Adrenal gland (tissue), 9 donors: ENCODE measurements at regions not wholly inside any gene's neighbourhood (a gene's known extent, or its start where the extent isn't known, plus 50 kb on each side); places are given as distances from the start of the nearest gene placed in this dataset.
"Not testable (repeated sequence)": the region's sequence is repeated elsewhere in the genome, so short reads cannot be mapped to it uniquely, and the experiment has no call there.

Experiments
- DNase-seq, 7 donors: peaks; one replicate each; pipeline ENCODE4 v3.0.0-alpha.2; 2019 to 2020
- H3K27ac ChIP-seq, 5 donors: fragments of 200-600 bp; sonication (generic) in 4 of 5; 1 replicate in 3 of 5; 2 replicates in 2 of 5; pipeline versions ENCODE4 v1.5.1 to v1.8.0; 2016 to 2020; ENCODE audit warnings: mild to moderate bottlenecking in 1 of 5
- H3K27me3 ChIP-seq: fragments of 200-600 bp; 2 replicates; pipeline ENCODE4 v1.8.0; 2021
- H3K36me3 ChIP-seq, 2 donors: fragments of 200-600 bp; replicated peaks in 1 of 2; 1 replicate in 1 of 2; 2 replicates in 1 of 2; pipeline versions ENCODE4 v1.5.1 to v1.8.0; 2018 to 2022
- H3K4me1 ChIP-seq, 2 donors: fragments of 200-600 bp; replicated peaks in 1 of 2; 1 replicate in 1 of 2; 2 replicates in 1 of 2; pipeline versions ENCODE4 v1.5.1 to v1.8.0; 2018 to 2021
- H3K4me3 ChIP-seq, 4 donors: fragments of 200-600 bp; sonication (generic) in 3 of 4; one replicate each; pipeline ENCODE4 v1.5.1; 2016 to 2018
- H3K9me3 ChIP-seq, 3 donors: fragments of 200-600 bp; sonication (generic) in 1 of 3; replicated peaks in 1 of 3; 1 replicate in 2 of 3; 2 replicates in 1 of 3; pipeline versions ENCODE4 v1.5.1 to v1.8.0; 2016 to 2021
- CTCF ChIP-seq, 6 experiments: fragments of 450-650 bp in 4 of 6; fragments of 200-600 bp in 2 of 6; sonication (generic) in 1 of 6; IDR thresholded peaks; 1 replicate in 5 of 6; 2 replicates in 1 of 6; pipeline versions ENCODE4 v1.5.1 to v1.8.0; 2016 to 2021; ENCODE audit warnings: antibody characterized with exemption in 6 of 6, mild to moderate bottlenecking in 2 of 6, moderate library complexity in 1 of 6
- POLR2A ChIP-seq, 2 donors: fragments of 450-650 bp; IDR thresholded peaks; one replicate each; pipeline ENCODE4 v1.6.1; 2017; ENCODE audit warnings: antibody characterized with exemption in 2 of 2, mild to moderate bottlenecking in 2 of 2, moderate library complexity in 1 of 2
- WGBS, 4 donors: extraction: QIAGEN DNeasy Blood & Tissue Kit in 2 of 4; methylation state at CpG; one replicate each; pipeline versions ENCODE4 v1.1.5 to v1.1.7; 2013 to 2017; 5-methylcytosine and 5-hydroxymethylcytosine counted together
- intact Hi-C, 2 donors: fragments of 100-400 bp; cut with DNase I; formaldehyde crosslinking; loops; one replicate each; pipeline versions ENCODE4 v1.14.1 to v1.15.0; 2022 to 2023
- donor health status: healthy with polysubstance abuse.
- donor health status: Bipolar disorder and iron deficiency.
- donor health status: DM: yes; HTN: yes; CAD: no.
- donor health status: DM: no; HTN: no; CAD: no.
- donor health status: DM: no; HTN: no; CAD: no.

- Histone ChIP-seq H3K4me1 (no peaks in the 10 kb centered on the region), H3K9me3 (no peaks in the 10 kb centered on the region), H3K36me3 (no peaks in the 10 kb centered on the region), H3K27ac (no peak overlapping the region), H3K27me3 (no peaks in the 10 kb centered on the region), H3K4me3 (no peak overlapping the region)
- WGBS, 4 donors = 74 to 82% (median 78%) methylated on average over 4 of the region's 4 CpGs
- intact Hi-C loops = no loop called here
- no peak for TF ChIP-seq POLR2A (IDR thresholded peaks at IDR 0.05)
- TF ChIP-seq CTCF (IDR thresholded peaks at IDR 0.05) = no peak
- no peak for DNase-seq
Measured at GRCh38 chr3:34504366-34504765, 705.9 kb downstream of the PDCD6IP start.

- H3K4me3 ChIP-seq = no peak overlapping the region
- intact Hi-C loops = no loop called here
- no peaks in the 10 kb centered on the region for H3K4me1 ChIP-seq
- H3K9me3 ChIP-seq = no peaks in the 10 kb centered on the region
- 12 to 26% (median 18%) methylated on average over 4 of the region's 4 CpGs for WGBS, 4 donors
- no peaks in the 10 kb centered on the region for H3K36me3 ChIP-seq
- H3K27me3 ChIP-seq = no peaks in the 10 kb centered on the region
- TF ChIP-seq POLR2A (IDR thresholded peaks at IDR 0.05) (no peak), CTCF (IDR thresholded peaks at IDR 0.05) (no peak)
- no peak for DNase-seq
- no peak overlapping the region for H3K27ac ChIP-seq
Measured at GRCh38 chr3:34504775-34505174, 706.3 kb downstream of the PDCD6IP start.

GRCh38 chr3:34508732-34509131, 710.3 kb downstream of the PDCD6IP start:
- Histone ChIP-seq H3K9me3 (no peaks in the 10 kb centered on the region), H3K27ac (no peak overlapping the region), H3K4me3 (no peak overlapping the region), H3K27me3 (no peaks in the 10 kb centered on the region), H3K4me1 (no peaks in the 10 kb centered on the region), H3K36me3 (no peaks in the 10 kb centered on the region)
- TF ChIP-seq POLR2A (IDR thresholded peaks at IDR 0.05) (no peak), CTCF (IDR thresholded peaks at IDR 0.05) (no peak)
- intact Hi-C loops = no loop called here
- DNase-seq = no peak

- intact Hi-C loops = no loop called here
- WGBS, 4 donors = 65 to 74% (median 67%) methylated on average over 3 of the region's 3 CpGs
- H3K27me3 ChIP-seq = no peaks in the 10 kb centered on the region
Measured at GRCh38 chr3:34511891-34512290, 713.5 kb downstream of the PDCD6IP start.

GRCh38 chr3:34519008-34519407, 720.6 kb downstream of the PDCD6IP start:
- DNase-seq, H3K36me3 ChIP-seq, H3K27ac ChIP-seq, intact Hi-C loops, H3K4me1 ChIP-seq, H3K9me3 ChIP-seq, H3K27me3 ChIP-seq, H3K4me3 ChIP-seq: not testable (repeated sequence)
- 61 to 82% (median 70%) methylated on average over 2 of the region's 2 CpGs for WGBS, 4 donors

More at GRCh38 chr3:34511891-34512290, 713.5 kb downstream of the PDCD6IP start:
- Histone ChIP-seq H3K36me3 (no peaks in the 10 kb centered on the region), H3K4me1 (no peaks in the 10 kb centered on the region), H3K27ac (no peak overlapping the region), H3K9me3 (no peaks in the 10 kb centered on the region), H3K4me3 (no peak overlapping the region)
- TF ChIP-seq POLR2A (IDR thresholded peaks at IDR 0.05) (no peak), CTCF (IDR thresholded peaks at IDR 0.05) (no peak)
- no peak for DNase-seq
